ENCODE measurements at regions not wholly inside any gene's neighbourhood (a gene's known extent, or its start where the extent isn't known, plus 50 kb on each side); places are given as distances from the start of the nearest gene placed in this dataset.

DNA sequence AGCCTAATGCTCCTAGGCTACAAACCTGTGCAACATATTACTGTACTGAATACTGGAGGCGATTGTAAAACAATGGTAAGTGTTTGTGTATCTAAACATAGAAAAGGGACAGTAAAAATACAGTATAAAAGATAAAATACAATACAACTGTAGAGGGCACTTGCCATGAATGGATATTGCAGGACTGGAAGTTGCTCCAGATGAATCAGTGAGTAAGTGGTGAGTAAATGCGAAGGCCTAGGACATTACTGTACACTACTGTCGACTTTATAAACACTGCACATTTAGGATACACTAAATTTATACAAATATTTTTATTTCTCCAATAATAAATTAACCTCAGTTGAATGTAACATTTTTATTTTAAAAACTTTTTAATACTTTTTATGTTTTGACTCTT lies 485.0 kb downstream of the MMUT start:
- TF ChIP-seq CTCF (IDR thresholded peaks at IDR 0.05) (no peak), ZFX (IDR thresholded peaks at IDR 0.05; ENCODE audit: borderline replicate concordance) (no peak)
